Activated CD8-positive, alpha-beta memory T cell treated with anti-CD3 and anti-CD28 coated beads for 48 hours (primary cell): ENCODE measurements at regions not wholly inside any gene's neighbourhood (a gene's known extent, or its start where the extent isn't known, plus 50 kb on each side); places are given as distances from the start of the nearest gene placed in this dataset.
A peak's percentile ranks its signal among the peaks of the same experiment; 100 is the strongest.
"Not testable (repeated sequence)": the region's sequence is repeated elsewhere in the genome, so short reads cannot be mapped to it uniquely, and the experiment has no call there.

Source experiments
- DNase-seq, 3 experiments: peaks; one replicate each; pipeline ENCODE4 v3.0.0-alpha.2; 2020; ENCODE audit warnings: low read depth in 2 of 3, low spot score in 2 of 3

DNA sequence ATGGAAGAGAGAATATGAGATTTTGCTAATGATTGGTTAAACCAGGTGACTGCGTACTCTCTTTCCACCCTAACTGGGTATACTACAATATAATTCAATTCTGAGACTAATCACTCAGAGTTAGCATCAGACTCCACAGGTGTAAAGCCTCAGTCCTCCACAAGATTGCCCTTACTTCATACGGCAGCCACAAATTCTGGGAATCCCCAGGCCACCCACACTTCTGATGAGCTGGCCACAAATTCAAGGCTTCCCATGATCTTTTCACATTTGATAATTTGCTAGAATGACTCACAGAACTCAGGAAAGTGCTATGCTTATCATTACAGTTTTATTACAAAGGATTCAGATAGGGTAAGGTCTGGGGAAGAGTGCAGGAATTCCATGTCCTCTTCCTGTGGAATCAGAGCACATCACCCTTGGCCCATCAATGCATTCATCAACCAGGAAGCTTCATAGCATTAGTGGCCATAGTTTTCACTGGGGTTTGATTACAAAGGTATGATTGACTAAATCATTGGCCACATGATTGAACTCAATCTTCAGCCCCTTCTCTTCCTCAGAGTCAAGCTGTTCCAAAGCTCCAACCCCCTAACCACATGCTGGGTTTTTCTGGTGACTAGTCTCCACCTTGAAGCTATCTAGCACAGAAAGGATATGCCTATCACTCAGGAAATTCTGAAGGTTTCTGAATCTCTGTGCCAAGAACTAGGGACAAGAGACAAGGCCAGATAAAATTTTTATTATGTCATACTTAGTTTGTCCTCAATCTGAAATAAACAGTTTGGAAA lies 131.7 kb downstream of the HHIPL2 start:
- peak in 1 of 3 experiments; percentile 29 for DNase-seq

DNA sequence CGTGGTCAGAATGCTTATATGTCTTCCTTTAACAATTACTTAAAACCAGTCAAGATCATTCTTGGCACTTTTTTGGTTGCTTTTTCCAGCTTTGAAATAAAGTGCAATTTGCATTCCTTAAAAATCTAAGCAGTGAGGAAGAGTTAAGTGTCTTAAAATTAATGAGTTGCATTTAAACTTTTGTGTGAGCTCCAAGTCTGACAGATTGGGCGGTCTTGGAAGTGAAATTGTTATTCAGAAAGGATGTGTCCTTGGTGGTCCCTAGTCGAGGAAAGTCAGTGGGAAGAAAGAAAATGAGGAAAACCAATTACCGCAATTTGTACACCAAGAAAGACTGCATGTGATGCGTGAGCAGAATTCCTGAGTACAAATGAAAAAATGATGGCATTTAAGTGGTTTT lies 132.5 kb downstream of the HHIPL2 start:
- DNase-seq, result no peak

DNA sequence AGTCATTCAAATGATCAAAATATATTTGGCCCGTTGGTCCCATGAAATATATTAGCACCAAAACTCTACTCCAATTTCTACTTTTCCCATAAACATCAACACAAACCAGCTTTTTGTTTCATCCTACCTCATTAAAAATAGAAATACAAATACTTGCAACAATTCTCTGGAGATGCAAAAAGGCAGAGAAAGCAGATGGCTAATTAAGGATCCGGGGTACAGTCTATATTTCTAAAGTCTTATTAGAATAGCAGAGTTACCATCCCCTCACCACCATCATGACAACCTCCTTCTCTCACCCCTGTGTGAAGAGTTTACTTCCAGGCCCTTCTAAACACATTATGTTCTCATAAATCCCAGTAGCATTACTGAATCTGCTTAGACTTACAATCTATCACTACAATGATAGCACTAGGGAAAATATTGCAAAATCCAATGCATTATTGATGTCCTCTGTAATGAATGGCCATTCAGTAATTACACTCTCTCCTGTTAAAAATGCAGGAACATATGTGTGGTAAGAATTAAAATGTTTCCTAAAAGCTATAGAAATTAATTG lies 133.8 kb downstream of the HHIPL2 start:
- no peak for DNase-seq

DNA sequence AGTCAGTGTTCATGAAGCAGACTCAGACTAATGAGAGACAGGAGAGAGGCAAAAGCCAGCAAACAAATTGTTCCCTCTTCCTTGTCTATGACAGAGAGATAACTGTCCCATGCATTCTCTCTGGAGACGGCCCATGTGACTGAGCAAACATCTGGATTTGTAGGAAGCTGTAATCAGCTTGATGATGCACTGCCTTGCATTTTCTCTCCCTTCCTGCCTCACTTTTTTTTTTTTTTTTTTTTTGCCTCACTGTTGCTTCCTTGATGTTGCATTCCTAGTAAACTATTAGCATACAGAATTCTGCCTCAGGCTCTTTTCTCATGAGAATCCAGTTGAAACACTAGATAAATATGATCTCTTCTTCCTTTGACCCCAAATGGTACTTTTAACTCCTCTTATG lies 134.5 kb downstream of the HHIPL2 start:
- no peak for DNase-seq

DNA sequence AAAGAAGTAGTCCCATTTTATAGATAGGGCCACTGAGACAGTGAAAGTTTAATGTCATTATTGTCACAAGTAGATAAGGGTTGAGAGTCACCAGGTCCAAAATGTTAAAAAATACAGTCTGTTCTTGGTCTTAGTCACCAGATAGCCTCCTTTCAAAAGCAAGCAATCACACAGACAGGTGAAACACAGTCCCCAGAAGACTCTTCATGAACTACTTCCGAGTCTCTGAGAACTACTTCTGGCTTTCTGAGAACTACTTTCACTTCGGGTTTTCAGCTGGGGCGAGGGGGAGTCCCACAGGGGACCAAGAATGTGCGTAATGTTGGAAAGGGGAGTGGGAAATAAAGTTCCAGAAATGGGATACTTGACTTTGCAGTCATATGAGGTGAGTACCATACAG lies 143.2 kb downstream of the HHIPL2 start:
- DNase-seq, result no peak

DNA sequence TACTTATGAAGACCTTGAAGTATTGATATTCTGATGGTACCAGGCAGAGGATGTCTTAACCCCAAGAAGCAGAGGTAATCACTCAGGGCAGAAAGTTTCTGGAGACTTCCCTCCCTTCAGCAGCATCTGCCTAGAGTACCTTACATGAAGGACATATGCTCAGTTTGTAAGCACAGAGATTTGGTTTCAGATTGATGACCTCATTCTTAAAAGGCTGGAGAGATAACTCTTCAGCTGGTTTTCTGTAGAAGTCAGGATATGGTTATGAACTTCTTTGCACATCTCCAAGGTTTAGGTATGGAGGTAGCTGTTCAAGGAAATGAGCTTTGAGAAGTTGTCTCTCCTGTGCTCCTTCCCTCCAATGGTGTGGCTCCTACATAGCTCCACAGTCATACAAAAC lies 148.7 kb downstream of the HHIPL2 start:
- DNase-seq, result no peak

DNA sequence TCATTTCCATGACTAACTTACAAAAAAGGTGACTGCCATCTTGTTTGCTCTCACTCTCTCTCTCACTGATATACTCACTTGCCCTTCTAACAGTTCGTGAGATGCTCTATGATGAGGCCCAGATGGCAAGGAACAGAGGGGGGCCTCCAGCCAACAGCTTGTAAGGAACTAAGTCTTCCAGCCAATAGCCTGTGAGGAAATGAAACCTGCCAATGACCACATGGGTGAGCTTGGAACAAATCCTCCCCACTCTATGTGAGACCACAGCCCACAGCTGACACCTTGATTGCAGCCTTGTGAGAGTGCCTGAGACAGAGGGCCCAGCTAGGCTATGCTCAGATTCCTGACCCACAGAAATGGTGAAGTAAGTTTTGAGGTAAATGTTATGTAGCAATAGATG lies 153.7 kb downstream of the HHIPL2 start:
- DNase-seq, result no peak

DNA sequence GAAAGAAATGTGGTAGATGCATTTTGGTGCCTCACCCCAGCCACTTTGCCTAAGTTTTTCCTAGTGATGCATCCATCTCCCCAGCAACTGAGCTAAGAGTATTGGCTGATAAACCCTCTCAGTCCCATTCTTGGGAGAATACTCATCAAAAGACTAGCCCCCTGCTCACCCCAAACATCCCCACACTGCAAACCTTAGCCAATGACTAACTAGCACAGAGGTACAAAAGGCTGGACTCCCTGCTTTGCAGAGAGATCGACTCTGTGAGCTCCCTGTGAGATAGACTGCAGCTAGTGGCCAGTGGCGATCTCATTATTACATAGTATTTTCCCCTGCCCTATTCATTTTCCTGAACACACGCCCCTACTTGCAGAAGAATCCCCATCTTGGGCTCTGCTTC lies 155.3 kb downstream of the HHIPL2 start:
- no peak for DNase-seq

DNA sequence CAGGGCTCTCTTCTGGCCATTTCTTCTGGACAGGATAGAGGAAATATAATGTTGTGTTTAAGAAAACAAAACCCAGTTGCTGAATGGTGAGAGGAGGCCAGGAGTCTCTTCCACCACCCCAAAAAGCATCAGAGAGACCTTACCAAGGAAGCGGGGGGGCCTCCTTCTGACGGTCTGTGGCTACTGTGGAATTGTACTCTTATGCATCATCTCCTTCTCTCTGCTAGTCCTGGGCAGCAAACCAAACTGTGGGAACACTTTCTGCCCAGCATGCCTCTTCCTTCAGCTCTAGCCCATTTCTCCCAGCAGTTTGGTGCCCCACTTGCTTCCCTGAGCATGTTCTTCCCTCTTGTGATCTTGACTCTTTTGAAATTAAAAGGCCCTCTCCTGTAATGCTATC lies 157.7 kb downstream of the HHIPL2 start:
- no peak for DNase-seq

DNA sequence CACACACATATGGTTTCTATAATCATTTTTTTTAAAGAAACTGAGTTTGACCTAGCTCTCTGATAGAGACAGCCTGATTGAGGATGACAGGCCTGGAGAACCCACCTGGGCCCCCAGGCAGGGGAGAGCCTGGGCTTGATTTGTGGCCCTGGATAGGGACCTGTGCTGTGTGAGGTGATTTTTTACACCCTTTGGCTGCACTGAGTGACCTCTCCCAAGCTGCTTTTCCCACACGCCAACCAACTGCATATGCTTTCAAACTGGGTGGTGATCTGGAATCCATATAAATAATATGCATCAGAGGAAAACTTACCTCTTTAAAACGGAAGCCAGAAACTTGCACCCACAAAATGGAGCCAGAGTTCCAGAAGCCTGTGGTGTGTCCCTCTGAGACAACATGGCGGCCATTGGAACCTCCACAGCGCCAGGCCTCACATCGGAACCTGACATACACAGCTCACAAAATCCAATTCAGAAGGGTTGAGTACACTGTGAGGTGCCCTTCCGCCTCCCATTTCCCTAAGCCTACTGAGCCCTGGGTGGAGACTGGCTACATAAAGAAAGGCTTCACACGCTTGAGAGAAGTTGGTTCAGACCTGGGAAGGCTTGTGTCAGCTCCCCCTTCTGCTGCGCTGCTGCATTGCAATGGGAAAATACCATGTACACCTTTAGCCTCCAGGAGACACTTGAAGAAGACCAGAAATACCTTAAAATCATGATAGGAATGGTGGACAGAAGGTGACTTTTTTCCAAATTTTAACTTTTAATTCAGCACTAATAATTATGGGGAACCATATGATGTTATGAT lies 160.7 kb downstream of the HHIPL2 start:
- no peak for DNase-seq

DNA sequence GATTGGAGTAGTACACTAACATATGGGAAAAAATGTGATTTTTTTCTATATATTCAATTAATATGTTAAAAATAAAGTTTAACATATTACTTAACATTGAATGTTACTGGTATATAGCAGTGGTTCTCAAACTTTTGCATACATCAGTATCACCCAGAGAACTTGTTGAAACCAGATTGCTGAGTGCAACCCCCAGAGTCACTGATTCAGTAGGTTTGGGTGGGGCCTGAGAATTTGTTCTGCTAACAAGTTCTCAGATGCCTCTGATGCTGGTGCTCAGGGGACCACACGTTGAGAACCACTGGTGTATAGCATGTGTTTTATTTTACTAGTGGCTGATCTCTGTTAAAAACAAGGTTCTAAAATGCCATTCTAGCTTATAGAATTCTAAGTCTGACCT lies 161.9 kb downstream of the HHIPL2 start:
- DNase-seq, result no peak

DNA sequence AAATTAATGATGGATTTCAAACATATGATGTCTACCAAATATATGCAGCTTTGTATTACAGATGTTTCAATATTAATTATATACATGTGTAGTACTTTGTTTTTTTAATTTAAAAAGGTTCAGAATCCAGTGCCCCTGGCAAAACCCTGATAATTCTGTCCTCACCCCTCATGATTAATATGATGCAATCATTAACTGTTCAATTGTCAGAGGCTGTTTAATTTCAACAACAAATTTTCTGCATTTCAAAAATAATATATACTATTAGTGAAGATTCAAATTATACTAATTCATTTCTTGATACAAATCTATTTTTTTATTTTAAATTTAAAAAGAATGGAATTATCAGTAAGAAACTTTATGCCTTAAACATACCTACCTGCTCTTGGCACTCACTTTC lies 162.6 kb downstream of the HHIPL2 start:
- DNase-seq, result no peak

DNA sequence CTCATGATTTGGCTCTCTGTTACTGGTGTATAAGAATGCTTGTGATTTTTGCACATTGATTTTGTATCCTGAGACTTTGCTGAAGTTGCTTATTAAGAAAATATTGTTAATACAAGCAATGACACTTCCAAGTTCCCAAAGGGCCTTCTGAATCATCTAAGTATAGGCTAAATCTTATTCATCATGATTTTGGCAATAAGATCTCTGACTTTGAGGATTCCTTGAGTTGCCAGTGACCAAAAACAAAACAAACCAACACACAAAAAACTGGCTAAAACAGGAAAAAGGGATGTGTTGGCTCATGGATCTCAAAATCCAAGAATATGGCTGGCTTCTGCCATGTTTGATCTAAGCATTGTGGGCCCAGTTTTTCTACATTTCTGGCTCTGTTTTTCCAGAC lies 163.4 kb downstream of the HHIPL2 start:
- DNase-seq, result no peak

DNA sequence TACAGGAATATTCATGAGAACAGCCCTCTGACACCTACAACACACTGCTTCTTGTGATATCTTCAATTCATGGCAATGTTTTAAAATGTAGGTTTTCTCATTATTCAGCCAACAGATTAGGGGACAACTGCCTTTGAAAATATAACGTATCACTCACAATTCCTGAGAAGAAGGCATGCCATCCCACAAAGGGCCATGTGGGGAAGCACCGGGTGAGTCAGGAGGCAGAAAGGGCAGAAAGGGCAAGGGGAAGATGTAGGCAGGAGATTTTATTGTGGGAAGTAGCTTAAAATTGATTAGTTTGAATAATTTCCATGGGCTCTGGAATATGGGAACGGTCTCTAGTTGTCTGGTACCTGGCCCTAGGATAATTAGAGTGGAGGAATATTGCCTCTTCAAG lies 165.7 kb downstream of the HHIPL2 start:
- no peak for DNase-seq

DNA sequence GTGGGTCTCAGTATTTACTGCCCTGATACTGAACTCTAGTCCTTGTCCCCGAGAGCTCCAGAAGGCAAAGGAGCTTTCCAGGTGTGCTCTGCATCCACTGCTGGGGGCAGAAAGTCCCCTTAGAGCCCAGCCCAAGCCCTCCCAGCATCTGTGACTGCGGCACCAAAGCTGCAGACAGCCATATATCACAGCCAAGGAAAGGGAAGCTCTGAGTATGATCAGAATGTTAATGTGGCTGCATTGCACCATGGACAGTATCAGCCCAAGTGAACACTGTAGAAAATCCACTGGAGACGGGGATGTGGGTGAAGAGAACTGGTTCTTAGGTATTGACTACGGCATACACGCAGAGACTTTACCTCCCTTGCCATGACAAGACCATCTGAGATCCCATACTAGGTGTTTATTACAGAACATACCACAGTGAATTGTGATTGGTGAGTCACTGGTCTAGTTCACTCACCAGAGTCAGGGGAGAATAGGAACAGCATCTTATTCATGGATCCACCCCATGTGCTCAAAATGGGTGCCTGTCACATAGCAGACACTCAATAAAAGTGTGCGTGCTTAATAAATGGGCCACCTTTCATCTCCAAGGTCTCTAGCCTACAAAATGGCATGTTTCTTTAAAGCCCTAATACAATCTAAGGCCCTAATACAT lies 170.3 kb downstream of the HHIPL2 start:
- no peak for DNase-seq

DNA sequence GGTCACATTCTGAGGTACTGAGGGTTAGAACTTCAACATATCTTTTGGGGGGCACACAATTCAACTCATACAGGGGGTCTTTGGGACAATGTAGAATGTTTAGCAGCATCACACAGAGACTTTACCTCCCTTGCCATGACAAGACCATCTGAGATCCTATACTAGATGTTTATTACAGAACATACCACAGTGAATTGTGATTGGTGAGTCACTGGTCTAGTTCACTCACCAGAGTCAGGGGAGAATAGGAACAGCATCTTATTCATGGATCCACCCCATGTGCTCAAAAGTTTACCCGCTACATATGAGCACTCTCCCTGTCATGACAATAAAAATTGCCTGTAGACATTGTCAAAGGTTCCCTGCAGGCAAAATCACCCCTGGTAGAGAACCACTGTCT lies 171.1 kb downstream of the HHIPL2 start:
- not testable (repeated sequence) for DNase-seq

DNA sequence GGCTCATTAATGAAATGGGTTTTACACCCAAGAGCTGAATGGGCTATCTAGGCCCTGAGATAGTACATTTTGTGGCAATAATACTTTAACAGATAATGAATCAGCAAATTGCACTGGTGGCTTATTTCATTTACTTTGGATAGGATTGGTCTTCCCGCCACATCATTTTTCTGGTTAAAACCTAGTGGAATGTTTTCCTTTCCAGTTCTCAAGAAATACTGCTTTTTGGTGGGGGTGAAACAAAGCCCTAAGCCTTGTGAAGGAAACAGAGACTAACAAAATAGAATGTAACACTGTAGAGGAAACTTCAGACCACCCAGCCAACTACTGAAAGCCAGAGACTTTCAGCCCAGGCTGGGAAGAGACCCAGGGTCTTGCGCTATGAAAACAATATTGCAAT lies 172.2 kb downstream of the HHIPL2 start:
- no peak for DNase-seq

DNA sequence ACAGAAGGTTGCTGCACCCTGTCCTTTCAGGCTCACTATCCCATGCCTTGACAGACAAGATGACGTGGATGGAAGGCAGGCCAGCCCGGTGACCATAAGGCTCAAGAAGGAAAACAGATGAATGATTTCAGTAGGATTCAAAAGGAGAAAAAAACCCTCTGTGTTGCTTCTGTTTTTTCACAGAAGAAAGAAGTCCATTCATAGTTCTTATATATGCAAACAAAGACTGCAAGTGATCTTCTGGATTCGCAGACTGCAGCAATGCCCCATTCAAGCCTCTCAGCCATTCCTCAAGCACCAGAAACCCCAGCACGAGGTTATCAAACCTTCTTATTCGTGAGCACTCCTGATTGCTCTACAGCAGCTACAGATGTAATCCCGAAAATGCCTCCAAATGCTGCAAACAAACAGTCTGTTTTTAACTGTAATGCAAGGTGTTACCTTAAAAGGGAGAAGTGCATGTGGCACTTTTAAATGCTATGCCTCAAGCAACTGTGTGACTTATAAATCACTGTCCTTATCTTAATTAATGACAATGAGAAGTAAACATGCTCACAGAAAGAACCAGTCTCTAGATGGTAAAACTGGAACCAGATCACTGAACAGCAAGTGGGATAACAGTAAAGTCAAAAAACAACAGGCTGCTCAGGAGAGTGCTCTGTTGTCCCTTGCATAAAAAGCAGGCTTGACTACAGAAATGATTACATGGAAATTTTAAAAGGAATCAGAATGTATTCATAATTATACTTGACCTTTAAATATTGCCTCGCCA lies 173.9 kb downstream of the HHIPL2 start:
- DNase-seq, result no peak

DNA sequence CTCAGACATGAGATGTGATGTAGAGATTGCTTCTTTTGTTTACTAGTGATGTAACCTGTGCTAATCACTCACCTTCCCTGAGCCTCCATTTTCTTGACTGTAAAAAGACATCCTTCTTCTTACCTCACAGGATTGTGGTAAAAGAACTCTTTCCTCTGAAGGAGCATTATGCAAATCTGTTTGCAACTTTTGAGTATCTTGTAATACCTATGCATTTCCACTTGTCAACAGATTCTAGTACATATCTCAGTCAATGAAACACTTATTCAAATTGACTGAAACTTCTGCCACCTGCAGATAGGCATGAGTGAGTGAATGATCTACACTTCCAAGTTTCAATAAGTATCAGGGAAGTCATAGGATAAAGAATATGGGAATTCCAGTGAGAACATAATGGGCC lies 174.7 kb downstream of the HHIPL2 start:
- DNase-seq, result no peak

DNA sequence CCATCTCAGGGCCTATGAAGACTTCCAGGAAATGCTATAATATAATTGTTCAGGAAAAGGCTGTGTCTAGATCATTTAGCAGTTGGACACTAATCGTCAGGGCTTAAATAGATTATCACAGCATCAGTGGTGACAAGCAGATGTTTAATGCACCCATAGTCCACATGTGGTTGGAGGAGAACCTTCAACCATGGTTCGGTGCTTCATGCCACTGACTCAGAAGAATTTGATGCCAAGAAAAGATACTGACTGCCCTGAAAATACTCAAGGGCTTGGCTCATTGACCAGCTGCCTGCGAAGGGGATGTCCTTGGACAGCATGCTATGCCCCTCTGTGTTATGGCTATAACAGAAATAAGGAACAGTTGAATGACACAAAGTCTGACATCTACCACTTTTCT lies 175.7 kb downstream of the HHIPL2 start:
- DNase-seq, result no peak
